Immature natural killer cell (primary cell): ENCODE measurements at regions not wholly inside any gene's neighbourhood (a gene's known extent, or its start where the extent isn't known, plus 50 kb on each side); places are given as distances from the start of the nearest gene placed in this dataset.

Source experiments
- DNase-seq, 3 donors: peaks; one replicate each; pipeline ENCODE4 v3.0.0; 2022; ENCODE audit warnings: mixed read lengths in 1 of 3
- H3K27ac Mint-ChIP-seq, 6 donors: one replicate each; pipeline ENCODE4 v1.8.0; 2020; ENCODE audit warnings: mixed read lengths in 6 of 6, mild to moderate bottlenecking in 5 of 6, inconsistent platforms in 4 of 6, moderate library complexity in 3 of 6
- H3K27me3 Mint-ChIP-seq, 3 donors: one replicate each; pipeline ENCODE4 v1.8.0; 2020 to 2021; ENCODE audit warnings: low read depth in 3 of 3, mild to moderate bottlenecking in 3 of 3, mixed read lengths in 3 of 3, moderate library complexity in 3 of 3, inconsistent platforms in 1 of 3
- H3K36me3 Mint-ChIP-seq, 3 donors: one replicate each; pipeline ENCODE4 v1.8.0; 2020; ENCODE audit warnings: mixed read lengths in 3 of 3, inconsistent platforms in 2 of 3, mild to moderate bottlenecking in 2 of 3
- H3K4me1 Mint-ChIP-seq, 2 donors: one replicate each; pipeline ENCODE4 v1.8.0; 2020; ENCODE audit warnings: inconsistent platforms in 2 of 2, mild to moderate bottlenecking in 2 of 2, mixed read lengths in 2 of 2, moderate library complexity in 1 of 2
- H3K4me3 Mint-ChIP-seq, 5 donors: one replicate each; pipeline ENCODE4 v1.8.0; 2020; ENCODE audit warnings: mild to moderate bottlenecking in 5 of 5, mixed read lengths in 5 of 5, inconsistent platforms in 3 of 5, moderate library complexity in 3 of 5
- H3K9me3 Mint-ChIP-seq, 6 donors: one replicate each; pipeline ENCODE4 v1.8.0; 2020; ENCODE audit warnings: mild to moderate bottlenecking in 6 of 6, mixed read lengths in 6 of 6, inconsistent platforms in 4 of 6, moderate library complexity in 3 of 6

DNA sequence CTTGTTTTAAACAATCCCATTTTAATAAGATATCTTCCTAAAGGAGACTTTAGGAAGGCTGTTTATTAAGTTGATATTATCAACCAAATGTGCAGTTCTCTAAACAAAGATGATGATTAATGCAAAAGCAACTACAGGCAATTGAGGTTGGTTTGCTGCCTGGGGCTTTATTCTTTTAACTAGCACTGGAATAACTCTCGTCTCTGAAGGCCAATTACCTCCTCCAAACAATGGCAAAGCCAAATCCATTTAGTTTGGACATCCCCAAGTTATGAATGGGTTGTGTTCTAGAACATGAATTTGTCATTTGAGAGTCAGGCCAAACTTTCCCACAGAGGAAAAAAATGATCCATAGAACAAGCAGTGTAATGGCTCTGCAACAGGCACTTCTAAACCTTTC lies 114.1 kb downstream of the SLC16A9 start:
- peaks cover 2 to 3% (median 2%) of the 10 kb centered on the region in 3 donors for H3K27me3 Mint-ChIP-seq

DNA sequence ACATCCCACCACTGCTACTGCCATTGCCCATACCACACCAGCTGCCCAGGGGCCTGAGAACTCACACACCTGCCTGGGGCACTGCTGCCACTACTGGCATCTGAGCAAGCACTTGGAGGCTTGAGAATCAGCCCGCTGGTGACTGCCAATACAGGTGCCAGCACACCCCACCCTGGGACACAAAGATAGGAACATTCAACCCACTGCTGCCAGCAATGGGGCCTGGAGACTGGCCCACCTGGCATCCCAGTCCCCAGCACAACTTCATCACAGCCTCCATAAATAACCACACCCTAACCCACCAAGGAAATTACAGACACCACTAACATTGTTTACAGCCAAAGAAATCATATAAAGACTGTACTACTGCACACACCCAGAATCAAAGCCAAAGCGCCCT lies 115.9 kb downstream of the SLC16A9 start:
- Mint-ChIP-seq H3K4me1 (no peaks in the 10 kb centered on the region), H3K27ac (no peak overlapping the region), H3K9me3 (peaks cover 0 to 2% (median 0%) of the 10 kb centered on the region in 6 donors), H3K4me3 (no peak overlapping the region), H3K36me3 (no peaks in the 10 kb centered on the region), H3K27me3 (peaks cover 0 to 3% (median 2%) of the 10 kb centered on the region in 3 donors)
- DNase-seq, result no peak

More for the DNA sequence above, 114.1 kb downstream of the SLC16A9 start:
- Mint-ChIP-seq H3K36me3 (no peaks in the 10 kb centered on the region), H3K4me1 (no peaks in the 10 kb centered on the region), H3K27ac (no peak overlapping the region), H3K4me3 (no peak overlapping the region), H3K9me3 (peaks cover 0 to 2% (median 0%) of the 10 kb centered on the region in 6 donors)
- DNase-seq, result no peak

DNA sequence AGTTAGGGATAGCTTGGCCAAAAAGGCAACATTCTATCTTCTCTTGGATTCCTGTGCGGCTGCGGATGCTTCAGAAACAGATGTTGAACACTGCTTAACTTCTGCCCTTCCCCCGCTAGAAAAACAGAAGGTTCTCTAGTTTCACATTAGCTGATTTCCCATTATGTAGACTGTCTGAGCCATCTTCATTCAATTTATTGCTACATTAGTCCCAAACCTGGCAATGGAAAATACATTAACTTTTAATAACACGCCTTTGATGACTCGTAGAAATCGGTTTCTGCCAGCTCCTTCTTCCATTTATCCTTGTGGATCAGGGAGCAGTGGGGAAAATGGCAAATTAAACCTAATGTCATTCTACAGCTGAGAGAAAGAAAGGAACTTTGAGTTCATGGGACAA lies 119.9 kb downstream of the SLC16A9 start:
- no peaks in the 10 kb centered on the region for H3K4me1 Mint-ChIP-seq
- H3K27ac Mint-ChIP-seq, result no peak overlapping the region

DNA sequence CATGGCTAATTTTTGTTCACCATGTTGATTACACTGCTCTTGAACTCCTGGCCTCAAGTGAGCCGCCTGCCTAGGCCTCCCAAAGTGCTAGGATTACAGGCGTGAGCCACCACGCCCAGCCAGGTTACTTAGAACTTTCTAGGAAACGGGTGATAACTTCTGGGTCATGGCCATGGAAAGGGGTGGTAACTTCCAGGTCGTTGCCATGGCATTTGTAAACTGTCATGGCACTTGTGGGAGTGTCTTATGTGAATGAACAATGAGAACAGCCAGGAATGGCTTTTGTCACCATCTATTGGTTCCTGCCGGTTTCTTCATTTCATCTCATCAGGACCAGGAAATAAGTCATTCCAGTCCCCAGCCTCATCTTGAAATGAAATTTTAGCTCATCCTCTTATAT lies 120.9 kb downstream of the SLC16A9 start:
- Mint-ChIP-seq H3K9me3 (peaks cover 0 to 2% (median 0%) of the 10 kb centered on the region in 6 donors), H3K4me1 (no peaks in the 10 kb centered on the region), H3K27ac (no peak overlapping the region), H3K27me3 (peaks cover 0 to 5% (median 0%) of the 10 kb centered on the region in 3 donors), H3K4me3 (no peak overlapping the region), H3K36me3 (no peaks in the 10 kb centered on the region)
- no peak for DNase-seq

More for the DNA sequence above, 119.9 kb downstream of the SLC16A9 start:
- H3K36me3 Mint-ChIP-seq, result no peaks in the 10 kb centered on the region
- DNase-seq, result no peak
- H3K27me3 Mint-ChIP-seq, result peaks cover 0 to 5% (median 2%) of the 10 kb centered on the region in 3 donors
- H3K4me3 Mint-ChIP-seq, result no peak overlapping the region
- H3K9me3 Mint-ChIP-seq, result peaks cover 0 to 2% (median 0%) of the 10 kb centered on the region in 6 donors

DNA sequence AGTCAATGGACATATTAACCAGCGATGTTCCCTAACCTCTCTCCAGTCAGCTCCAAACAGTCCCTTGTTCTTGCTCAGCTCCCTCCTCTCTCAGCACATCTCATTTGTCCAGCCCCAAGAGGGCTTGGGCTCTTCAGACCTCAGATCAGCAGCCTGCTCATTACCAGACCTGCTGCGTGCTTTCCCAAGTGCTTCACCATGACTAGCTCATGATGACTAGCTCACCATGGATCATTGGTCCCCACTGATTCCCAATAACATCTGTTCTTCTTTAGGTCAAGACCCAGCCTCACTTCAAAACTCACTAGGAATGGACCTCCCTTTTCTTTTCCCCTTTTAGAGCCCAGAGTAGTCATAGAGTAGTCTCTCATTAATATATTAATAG lies 121.9 kb downstream of the SLC16A9 start:
- DNase-seq, result no peak
- no peaks in the 10 kb centered on the region for H3K4me1 Mint-ChIP-seq
- peaks cover 0 to 5% (median 0%) of the 10 kb centered on the region in 3 donors for H3K27me3 Mint-ChIP-seq
- H3K36me3 Mint-ChIP-seq, result no peaks in the 10 kb centered on the region
- no peak overlapping the region for H3K4me3 Mint-ChIP-seq
- H3K9me3 Mint-ChIP-seq, result peaks cover 0 to 2% (median 0%) of the 10 kb centered on the region in 6 donors
- no peak overlapping the region for H3K27ac Mint-ChIP-seq

DNA sequence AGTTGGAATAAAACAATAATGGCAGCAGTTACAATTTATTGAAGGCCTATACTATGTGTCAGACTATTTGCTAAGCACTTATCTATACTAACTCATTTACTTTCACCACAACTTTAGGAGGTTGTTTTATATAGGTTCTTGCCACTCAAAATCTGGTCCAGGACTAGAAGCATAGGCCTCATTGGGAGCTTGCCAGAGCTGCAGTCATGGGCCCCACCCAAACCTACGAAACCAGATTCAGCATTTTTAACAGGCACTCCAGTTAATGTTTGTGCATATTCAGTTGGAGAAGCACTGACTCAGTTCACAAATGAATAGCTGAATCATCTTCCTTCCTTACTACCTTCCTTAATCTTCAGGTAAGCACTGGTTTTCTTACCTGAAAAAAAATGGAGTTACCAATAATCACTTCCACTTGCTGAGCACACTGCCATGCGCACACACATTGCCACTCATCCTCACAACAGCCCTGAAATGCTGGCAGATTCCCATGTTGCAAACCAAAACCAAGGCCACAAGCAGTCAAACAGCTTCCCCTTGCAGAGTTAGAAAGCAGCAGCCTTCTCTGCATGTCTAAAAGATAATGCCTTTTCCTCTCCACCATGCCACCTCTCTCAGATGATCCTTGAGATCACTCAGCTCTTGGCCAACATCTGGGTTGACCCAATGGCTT lies 122.4 kb downstream of the SLC16A9 start:
- Mint-ChIP-seq H3K4me1 (no peaks in the 10 kb centered on the region), H3K4me3 (no peak overlapping the region), H3K27ac (no peak overlapping the region), H3K36me3 (no peaks in the 10 kb centered on the region), H3K9me3 (peaks cover 0 to 2% (median 0%) of the 10 kb centered on the region in 6 donors), H3K27me3 (peaks cover 0 to 5% (median 0%) of the 10 kb centered on the region in 3 donors)
- no peak for DNase-seq

DNA sequence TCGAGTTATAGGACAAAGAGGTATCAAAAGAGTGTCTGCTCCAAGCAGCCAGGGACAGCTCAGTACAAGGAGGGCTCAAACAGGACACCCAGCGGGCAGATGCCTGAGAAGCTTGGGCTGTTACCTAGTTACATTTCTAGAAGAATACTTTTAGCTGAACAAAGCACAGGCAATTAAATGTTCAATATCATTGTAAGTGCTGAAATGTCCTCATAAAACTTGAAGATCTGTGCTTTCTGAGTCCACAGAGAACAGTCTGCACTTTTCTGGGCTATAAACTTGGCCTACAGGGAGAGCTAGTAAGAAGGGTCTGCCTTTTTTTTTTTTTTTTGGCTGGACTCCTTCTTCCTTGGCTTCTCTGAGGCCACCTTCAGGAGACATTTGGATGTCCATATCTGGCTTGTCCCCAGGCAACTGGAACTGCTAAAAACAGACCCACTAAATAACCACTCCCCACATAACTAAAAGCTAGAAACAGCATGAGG lies 123.2 kb downstream of the SLC16A9 start:
- H3K9me3 Mint-ChIP-seq, result peaks cover 0 to 2% (median 0%) of the 10 kb centered on the region in 6 donors
- no peaks in the 10 kb centered on the region for H3K36me3 Mint-ChIP-seq
- DNase-seq, result no peak
- no peaks in the 10 kb centered on the region for H3K4me1 Mint-ChIP-seq
- no peak overlapping the region for H3K4me3 Mint-ChIP-seq
- no peak overlapping the region for H3K27ac Mint-ChIP-seq
- peaks cover 0 to 2% (median 0%) of the 10 kb centered on the region in 3 donors for H3K27me3 Mint-ChIP-seq

DNA sequence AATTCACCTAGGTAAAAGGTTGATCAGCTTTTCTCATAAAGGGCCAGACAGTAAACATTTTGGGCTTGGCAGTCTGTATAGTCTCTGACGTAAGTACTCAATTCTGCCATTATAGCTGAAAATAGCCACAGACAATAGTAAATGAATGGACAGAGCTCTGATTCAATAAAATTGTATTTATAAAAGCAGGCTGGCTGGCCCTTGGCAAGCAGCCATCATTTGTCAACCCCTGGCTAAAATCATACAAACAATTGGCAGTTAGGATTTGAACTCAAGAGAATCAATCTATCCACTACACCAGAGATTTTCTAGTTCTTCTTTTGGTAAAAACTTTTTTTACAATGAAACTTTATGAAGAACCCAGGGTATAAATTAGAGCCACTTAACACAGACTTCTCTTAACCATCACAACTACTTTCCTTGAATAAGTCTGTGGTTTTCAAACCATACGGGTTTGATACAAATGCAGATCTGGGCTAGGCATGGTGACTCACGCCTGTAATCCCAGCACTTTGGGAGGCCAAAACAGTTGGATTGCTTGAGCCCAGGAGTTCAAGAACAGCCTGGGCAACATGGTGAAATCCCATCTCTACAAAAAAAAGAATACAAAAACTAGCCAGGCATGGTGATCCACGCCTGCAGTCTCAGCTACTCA lies 124.5 kb downstream of the SLC16A9 start:
- peaks cover 0 to 2% (median 0%) of the 10 kb centered on the region in 3 donors for H3K27me3 Mint-ChIP-seq
- H3K9me3 Mint-ChIP-seq, result peaks cover 0 to 2% (median 0%) of the 10 kb centered on the region in 6 donors
- H3K27ac Mint-ChIP-seq, result no peak overlapping the region
- no peak overlapping the region for H3K4me3 Mint-ChIP-seq
- H3K36me3 Mint-ChIP-seq, result no peaks in the 10 kb centered on the region
- H3K4me1 Mint-ChIP-seq, result no peaks in the 10 kb centered on the region
- DNase-seq, result no peak

DNA sequence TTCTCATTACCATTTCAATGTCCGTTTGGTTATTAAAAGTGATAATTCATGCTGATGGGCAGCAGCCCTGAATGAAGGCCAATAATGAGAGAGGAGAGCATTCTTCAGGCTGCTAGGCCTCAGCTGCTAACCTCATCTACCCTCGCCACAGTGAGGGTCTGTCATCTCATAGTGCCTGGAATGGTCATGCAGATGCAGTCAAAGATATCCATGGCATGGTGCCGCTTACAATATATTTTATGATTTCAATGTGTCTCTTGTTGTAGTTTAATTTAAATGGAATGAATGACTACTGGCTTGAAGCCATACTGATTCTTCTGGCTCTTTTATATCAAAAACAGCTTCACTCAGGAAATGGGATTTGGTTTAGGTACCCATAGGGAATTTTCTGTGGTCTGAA lies 126.9 kb downstream of the SLC16A9 start:
- DNase-seq, result no peak
- Mint-ChIP-seq H3K27me3 (peaks cover 0 to 4% (median 2%) of the 10 kb centered on the region in 3 donors), H3K4me1 (no peaks in the 10 kb centered on the region), H3K27ac (no peak overlapping the region), H3K4me3 (no peak overlapping the region), H3K9me3 (no peaks in the 10 kb centered on the region), H3K36me3 (no peaks in the 10 kb centered on the region)

DNA sequence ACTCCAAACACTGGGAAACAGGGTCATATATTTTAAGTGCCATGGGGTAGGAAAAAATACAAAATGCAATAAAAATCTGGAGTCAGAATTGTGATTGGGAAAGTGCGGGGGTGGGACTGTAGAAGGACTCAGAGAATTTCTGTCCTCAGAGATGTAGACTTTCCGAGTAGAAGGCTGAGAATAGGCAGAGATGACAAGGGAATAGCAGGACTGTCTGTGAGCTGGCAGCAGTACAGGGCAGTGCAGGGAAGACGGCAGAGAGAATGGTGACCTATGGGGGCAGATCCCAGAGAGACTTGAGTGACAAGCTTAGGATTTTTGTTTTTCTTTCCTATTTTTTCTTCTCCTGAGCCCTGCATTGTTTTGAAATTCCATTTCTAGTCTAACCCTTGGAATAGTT lies 127.6 kb downstream of the SLC16A9 start:
- no peak overlapping the region for H3K27ac Mint-ChIP-seq
- H3K4me1 Mint-ChIP-seq, result no peaks in the 10 kb centered on the region
- H3K9me3 Mint-ChIP-seq, result no peaks in the 10 kb centered on the region
- no peaks in the 10 kb centered on the region for H3K36me3 Mint-ChIP-seq
- DNase-seq, result no peak
- no peak overlapping the region for H3K4me3 Mint-ChIP-seq
- peaks cover 0 to 2% (median 2%) of the 10 kb centered on the region in 3 donors for H3K27me3 Mint-ChIP-seq

DNA sequence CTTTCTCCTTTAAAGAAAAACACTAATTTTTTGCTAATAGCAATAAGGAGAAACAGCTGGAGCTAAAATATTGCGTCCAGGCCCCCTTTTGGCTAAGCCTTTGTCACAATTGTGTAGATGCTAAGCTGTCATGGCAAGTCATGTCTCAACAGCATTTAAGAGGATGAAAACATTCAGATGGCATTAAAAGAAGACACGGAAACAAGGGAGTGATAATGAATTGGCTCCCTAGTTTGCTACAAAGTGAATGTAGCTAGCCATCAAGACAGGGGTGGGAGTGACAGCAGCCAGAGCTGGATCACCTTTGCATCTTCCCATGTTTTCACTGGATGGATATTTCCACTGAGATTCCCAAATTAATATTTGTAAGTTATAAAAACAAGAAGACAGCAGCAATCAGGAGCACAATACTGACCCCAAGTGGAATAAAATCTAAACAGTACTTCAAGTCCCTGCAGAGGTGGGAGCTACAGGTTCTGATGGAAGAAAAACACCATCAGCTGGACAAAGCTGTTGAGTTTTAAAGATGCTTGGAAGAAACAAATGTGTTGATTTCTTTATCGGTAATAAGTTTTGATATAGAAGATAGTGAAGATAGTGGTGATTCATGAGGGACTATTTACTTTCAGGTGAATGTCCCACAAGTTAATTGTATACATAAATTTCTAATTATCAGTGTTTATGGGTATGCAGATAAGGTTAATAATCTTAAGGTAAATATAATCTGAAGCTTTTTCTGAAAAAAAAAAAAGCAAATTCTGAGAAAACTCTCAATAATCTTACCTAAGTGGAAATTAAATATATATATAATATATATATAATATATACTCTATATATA lies 129.4 kb downstream of the SLC16A9 start:
- H3K27me3 Mint-ChIP-seq, result peaks cover 0 to 2% (median 2%) of the 10 kb centered on the region in 3 donors

DNA sequence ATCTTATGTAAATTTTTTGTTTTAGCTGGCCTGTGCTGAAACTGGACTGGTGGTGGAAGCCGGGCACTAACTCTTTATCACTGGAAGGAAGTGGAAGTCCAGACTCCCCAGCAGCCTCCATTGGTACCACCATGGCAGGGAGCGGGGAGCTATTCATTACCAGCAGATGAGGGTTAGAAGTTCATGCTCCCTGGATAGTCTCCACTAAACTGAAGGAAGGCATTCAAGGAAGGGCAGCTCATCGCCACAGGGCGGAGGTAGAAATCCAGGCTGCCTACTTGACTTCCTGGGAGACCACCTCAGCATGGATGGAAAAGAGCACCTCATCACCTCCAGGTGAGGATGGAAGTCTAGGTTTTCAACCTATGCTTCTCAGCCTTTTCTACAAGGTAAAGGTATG lies 130.9 kb downstream of the SLC16A9 start:
- Mint-ChIP-seq H3K4me1 (no peaks in the 10 kb centered on the region), H3K27me3 (peaks cover 0 to 2% (median 2%) of the 10 kb centered on the region in 3 donors), H3K36me3 (no peaks in the 10 kb centered on the region), H3K27ac (no peak overlapping the region), H3K9me3 (no peaks in the 10 kb centered on the region), H3K4me3 (no peak overlapping the region)
- DNase-seq, result no peak

More for the DNA sequence above, 129.4 kb downstream of the SLC16A9 start:
- H3K36me3 Mint-ChIP-seq, result no peaks in the 10 kb centered on the region
- H3K27ac Mint-ChIP-seq, result no peak overlapping the region
- H3K9me3 Mint-ChIP-seq, result no peaks in the 10 kb centered on the region
- no peak for DNase-seq
- no peak overlapping the region for H3K4me3 Mint-ChIP-seq
- no peaks in the 10 kb centered on the region for H3K4me1 Mint-ChIP-seq

DNA sequence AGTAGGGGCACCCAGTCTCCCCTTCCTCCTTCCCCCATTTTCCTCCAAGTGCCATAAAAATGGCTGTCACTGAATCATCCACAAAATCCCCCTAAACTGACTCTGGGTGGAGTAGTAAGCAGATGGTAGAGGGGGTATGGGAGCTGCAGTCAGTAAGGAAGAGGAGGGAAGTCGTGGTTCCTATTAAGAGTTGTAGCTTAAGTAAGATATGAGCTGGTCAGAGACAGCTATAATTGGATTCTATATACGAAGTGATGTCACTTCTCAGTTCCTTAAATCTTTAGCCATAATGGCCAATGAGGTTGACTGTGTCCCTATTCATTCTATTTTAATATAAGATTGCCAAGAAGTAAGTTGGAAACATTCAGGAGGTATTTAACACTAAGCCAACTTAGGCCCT lies 131.7 kb downstream of the SLC16A9 start:
- Mint-ChIP-seq H3K9me3 (no peaks in the 10 kb centered on the region), H3K36me3 (no peaks in the 10 kb centered on the region), H3K27ac (no peak overlapping the region), H3K4me1 (no peaks in the 10 kb centered on the region), H3K4me3 (no peak overlapping the region), H3K27me3 (peaks cover 2 to 4% (median 2%) of the 10 kb centered on the region in 3 donors)
- DNase-seq, result no peak

DNA sequence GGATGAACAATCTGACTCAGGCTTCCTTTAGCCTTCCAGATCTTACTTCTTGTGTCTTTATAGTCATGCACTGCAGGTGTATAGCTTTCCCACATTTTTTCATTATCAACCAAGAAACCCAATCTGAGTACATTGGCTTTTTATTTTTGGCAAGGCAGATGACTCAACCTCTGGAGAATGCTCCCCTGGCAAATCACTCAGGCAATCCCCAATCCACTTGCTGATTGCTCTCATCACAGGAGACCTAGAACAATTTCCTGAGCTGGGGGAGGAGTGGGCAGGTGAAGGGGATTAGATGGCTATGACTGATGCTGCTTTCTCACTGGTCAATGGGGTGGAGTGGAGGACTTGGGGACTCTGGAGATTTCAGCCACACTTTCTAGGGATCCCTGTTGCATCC lies 134.4 kb downstream of the SLC16A9 start:
- no peaks in the 10 kb centered on the region for H3K36me3 Mint-ChIP-seq
- H3K27me3 Mint-ChIP-seq, result peaks cover 2 to 6% (median 5%) of the 10 kb centered on the region in 3 donors
- H3K9me3 Mint-ChIP-seq, result peaks cover 0 to 4% (median 0%) of the 10 kb centered on the region in 6 donors
- H3K4me3 Mint-ChIP-seq, result no peak overlapping the region
- no peak for DNase-seq
- H3K4me1 Mint-ChIP-seq, result no peaks in the 10 kb centered on the region
- H3K27ac Mint-ChIP-seq, result no peak overlapping the region
